HG03135 (cell line): ENCODE measurements at regions not wholly inside any gene's neighbourhood (a gene's known extent, or its start where the extent isn't known, plus 50 kb on each side); places are given as distances from the start of the nearest gene placed in this dataset.

Experiments
- ATAC-seq: cut with Tn5 transposase; IDR thresholded peaks from one replicate; pipeline ENCODE4 v1.9.1; 2021; ENCODE audit warnings: mild to moderate bottlenecking, moderate library complexity; ENCODE audit not compliant: unreplicated experiment

DNA sequence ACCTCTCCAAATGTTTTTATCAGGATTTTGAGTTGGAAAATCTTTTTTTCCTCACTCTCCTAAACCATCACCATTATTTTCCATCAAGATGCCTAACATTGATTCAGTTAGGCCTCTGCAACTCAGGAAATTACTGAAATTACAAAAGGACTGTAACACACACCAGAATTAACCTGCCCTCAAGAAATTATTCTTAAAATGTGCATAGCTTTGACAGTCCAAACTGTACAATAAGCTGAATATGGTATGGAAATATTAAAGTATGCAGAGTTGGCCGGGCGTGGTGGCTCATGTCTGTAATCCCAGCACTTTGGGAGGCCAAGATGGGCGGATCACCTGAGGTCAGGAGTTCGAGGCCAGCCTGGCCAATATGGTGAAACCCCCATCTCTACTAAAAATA lies 50.2 kb upstream of the PHLPP1 start:
- ATAC-seq, result no peak
